Osteocyte (in vitro differentiated cells): ENCODE measurements at regions not wholly inside any gene's neighbourhood (a gene's known extent, or its start where the extent isn't known, plus 50 kb on each side); places are given as distances from the start of the nearest gene placed in this dataset.

ENCODE experiments used
- DNase-seq: peaks from one replicate; pipeline ENCODE4 v3.0.0; 2021; ENCODE audit warnings: mixed read lengths; ENCODE audit not compliant: unreplicated experiment; ENCODE audit errors: extremely low spot score
- H3K27ac Mint-ChIP-seq: one replicate; pipeline ENCODE4 v1.8.0; 2021; ENCODE audit warnings: mild to moderate bottlenecking, mixed read lengths; ENCODE audit not compliant: unreplicated experiment
- H3K27me3 Mint-ChIP-seq: one replicate; pipeline ENCODE4 v1.8.0; 2021; ENCODE audit warnings: mixed read lengths; ENCODE audit not compliant: unreplicated experiment
- H3K36me3 Mint-ChIP-seq: one replicate; pipeline ENCODE4 v1.8.0; 2021; ENCODE audit warnings: mixed read lengths; ENCODE audit not compliant: unreplicated experiment
- H3K4me1 Mint-ChIP-seq: one replicate; pipeline ENCODE4 v1.8.0; 2021; ENCODE audit warnings: mixed read lengths; ENCODE audit not compliant: unreplicated experiment
- H3K4me3 Mint-ChIP-seq: one replicate; pipeline ENCODE4 v1.8.0; 2021; ENCODE audit warnings: mild to moderate bottlenecking, moderate library complexity, mixed read lengths; ENCODE audit not compliant: unreplicated experiment
- H3K9me3 Mint-ChIP-seq: one replicate; pipeline ENCODE4 v1.8.0; 2021; ENCODE audit warnings: mixed read lengths; ENCODE audit not compliant: unreplicated experiment
- TF ChIP-seq, protein P1 (sequence below): fragments of 200-600 bp; sonication (generic); IDR thresholded peaks from 2 replicates; pipeline ENCODE4 v1.5.0; 2021; ENCODE audit warnings: antibody characterized with exemption, mild to moderate bottlenecking, moderate library complexity

DNA sequence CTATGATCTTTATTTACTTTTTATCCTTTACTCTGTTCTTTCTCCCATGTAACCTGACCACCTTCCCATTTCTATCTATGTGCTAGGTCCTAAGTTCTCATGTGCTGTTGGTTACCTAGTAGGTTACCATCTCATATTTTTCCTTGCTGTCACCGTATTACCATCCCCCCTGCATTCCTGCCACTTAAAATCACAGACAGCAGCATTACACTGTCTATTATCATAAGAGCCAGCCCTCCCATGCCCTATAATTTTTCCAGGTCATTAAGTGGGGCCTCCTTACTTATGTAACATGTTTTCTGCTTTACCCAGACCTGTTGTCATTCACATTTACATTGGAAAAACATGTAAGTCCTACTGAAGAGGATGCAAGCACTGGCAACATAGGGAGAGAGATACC is 202.9 kb downstream of the HS3ST3A1 start:
- DNase-seq: no peak
- Mint-ChIP-seq H3K27ac (no peak overlapping the region), H3K27me3 (no peaks in the 10 kb centered on the region), H3K4me3 (no peak overlapping the region), H3K36me3 (peaks cover 2% of the 10 kb centered on the region), H3K4me1 (peaks cover 17% of the 10 kb centered on the region), H3K9me3 (no peaks in the 10 kb centered on the region)
- TF ChIP-seq, protein P1, sequence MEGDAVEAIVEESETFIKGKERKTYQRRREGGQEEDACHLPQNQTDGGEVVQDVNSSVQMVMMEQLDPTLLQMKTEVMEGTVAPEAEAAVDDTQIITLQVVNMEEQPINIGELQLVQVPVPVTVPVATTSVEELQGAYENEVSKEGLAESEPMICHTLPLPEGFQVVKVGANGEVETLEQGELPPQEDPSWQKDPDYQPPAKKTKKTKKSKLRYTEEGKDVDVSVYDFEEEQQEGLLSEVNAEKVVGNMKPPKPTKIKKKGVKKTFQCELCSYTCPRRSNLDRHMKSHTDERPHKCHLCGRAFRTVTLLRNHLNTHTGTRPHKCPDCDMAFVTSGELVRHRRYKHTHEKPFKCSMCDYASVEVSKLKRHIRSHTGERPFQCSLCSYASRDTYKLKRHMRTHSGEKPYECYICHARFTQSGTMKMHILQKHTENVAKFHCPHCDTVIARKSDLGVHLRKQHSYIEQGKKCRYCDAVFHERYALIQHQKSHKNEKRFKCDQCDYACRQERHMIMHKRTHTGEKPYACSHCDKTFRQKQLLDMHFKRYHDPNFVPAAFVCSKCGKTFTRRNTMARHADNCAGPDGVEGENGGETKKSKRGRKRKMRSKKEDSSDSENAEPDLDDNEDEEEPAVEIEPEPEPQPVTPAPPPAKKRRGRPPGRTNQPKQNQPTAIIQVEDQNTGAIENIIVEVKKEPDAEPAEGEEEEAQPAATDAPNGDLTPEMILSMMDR: no peak

DNA sequence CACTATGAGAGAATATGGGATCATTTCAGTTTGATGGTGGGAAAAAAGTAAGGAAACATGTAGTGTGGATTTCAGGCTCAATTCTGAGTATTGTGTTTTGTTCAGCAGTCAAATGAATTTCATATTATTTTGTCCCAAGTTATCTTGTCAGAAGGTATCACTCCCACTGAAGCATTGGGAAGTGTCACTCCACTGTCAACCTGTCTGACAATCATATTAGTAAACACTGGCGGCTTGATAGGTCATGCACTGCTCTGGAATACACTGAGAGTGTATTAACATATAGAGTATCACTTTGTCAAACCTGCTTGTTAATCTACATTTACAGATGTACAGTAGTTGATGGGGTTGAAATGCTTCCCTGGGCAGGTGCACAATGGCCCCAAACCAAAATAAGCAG is 203.6 kb downstream of the HS3ST3A1 start:
- DNase-seq: no peak
- peaks cover 1% of the 10 kb centered on the region for H3K36me3 Mint-ChIP-seq
- TF ChIP-seq, protein P1: no peak
- no peak overlapping the region for H3K4me3 Mint-ChIP-seq
- peaks cover 17% of the 10 kb centered on the region for H3K4me1 Mint-ChIP-seq
- H3K27ac Mint-ChIP-seq: no peak overlapping the region
- no peaks in the 10 kb centered on the region for H3K27me3 Mint-ChIP-seq
- H3K9me3 Mint-ChIP-seq: no peaks in the 10 kb centered on the region

DNA sequence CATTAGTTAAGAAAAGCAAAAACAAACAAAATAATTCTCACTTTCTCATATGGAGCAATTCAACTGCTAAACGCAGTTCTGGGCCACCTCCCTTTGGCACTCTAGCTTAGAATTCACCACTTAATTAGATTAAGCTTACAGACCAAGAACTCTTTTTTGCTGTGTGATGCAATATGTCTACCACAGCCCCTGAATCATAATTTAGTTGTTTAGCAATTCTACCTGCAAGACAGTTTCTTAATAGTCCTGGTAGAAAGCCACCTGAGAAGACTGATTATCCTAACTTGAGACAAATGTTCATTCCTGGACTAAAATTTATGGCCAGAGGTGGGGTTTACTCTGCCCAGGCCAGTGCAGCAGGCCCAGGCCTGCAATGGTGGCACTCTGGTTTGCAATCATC is 205.9 kb downstream of the HS3ST3A1 start:
- H3K4me1 Mint-ChIP-seq: peaks cover 22% of the 10 kb centered on the region
- H3K9me3 Mint-ChIP-seq: no peaks in the 10 kb centered on the region
- TF ChIP-seq, protein P1: no peak
- no peaks in the 10 kb centered on the region for H3K36me3 Mint-ChIP-seq
- H3K27ac Mint-ChIP-seq: peak overlapping the region; percentile 91
- no peak for DNase-seq
- H3K27me3 Mint-ChIP-seq: no peaks in the 10 kb centered on the region
- H3K4me3 Mint-ChIP-seq: peak overlapping the region; percentile 3

DNA sequence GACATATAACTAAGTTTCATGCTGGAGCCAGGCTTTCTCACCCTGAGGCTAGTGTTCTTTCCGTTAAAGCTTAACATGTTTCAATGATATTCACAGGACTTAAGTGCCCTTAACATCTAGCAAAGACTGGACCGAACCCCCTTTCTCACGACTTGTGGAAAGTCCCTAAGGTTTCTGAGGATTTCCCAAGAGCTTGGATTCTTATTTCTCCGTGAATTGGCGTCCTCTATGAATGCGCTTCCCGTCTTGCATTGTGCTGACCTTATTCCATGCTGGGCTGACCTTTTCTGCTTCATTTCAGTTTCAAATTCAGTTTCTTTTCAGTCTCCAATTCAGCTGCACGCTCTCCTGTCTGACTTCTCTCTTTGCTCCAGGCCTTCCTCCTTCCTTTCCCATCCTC is 206.4 kb downstream of the HS3ST3A1 start:
- no peak for DNase-seq
- H3K36me3 Mint-ChIP-seq: no peaks in the 10 kb centered on the region
- TF ChIP-seq, protein P1: no peak
- no peaks in the 10 kb centered on the region for H3K27me3 Mint-ChIP-seq
- H3K4me3 Mint-ChIP-seq: peak overlapping the region; percentile 3
- H3K9me3 Mint-ChIP-seq: no peaks in the 10 kb centered on the region
- peak overlapping the region; percentile 91 for H3K27ac Mint-ChIP-seq
- peaks cover 22% of the 10 kb centered on the region for H3K4me1 Mint-ChIP-seq

DNA sequence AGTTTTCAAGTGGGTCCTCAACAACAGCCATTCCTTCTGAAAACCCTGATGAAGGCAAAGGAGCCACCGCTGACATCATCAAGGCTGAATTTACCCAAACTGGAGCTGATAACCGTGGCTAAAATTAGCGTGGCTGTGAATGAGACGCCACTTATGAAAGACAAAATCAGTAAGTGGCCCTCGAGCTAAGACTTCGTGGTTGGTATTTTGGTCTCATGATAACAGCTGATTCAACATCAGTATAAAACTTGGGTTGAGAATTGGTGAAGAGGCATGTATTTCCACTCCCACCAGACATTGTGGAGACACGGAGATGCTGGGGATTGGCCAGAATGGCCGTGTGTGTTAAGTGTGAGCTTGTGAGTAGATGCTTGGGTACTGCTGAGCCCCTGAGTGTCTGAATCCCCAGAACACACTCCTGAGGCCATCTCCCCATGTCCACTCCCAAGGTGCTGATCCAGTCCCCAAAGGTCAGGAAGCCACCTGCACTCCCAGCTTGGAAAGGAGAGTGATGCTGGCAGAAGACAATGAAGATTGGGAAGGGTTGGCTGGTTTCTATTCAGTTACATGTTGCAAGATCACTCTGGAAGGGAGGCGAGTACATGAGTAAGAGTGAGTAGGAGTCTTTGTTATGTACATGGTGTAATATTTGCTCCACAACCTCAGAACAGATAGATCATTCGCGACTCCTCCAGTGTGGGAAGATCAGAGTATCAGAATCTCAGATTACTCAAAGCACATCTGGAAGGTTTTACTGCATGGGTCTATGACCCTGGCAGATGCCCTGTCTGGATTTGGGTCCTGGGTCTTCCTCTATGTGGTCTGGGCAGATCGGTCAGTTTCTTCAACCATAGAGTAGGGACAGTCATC is 207.7 kb downstream of the HS3ST3A1 start:
- Mint-ChIP-seq H3K9me3 (no peaks in the 10 kb centered on the region), H3K4me1 (peaks cover 22% of the 10 kb centered on the region), H3K4me3 (no peak overlapping the region), H3K27me3 (no peaks in the 10 kb centered on the region), H3K27ac (peak overlapping the region; percentile 91), H3K36me3 (no peaks in the 10 kb centered on the region)
- TF ChIP-seq, protein P1: no peak
- no peak for DNase-seq
